ENCODE measurements at regions not wholly inside any gene's neighbourhood (a gene's known extent, or its start where the extent isn't known, plus 50 kb on each side); places are given as distances from the start of the nearest gene placed in this dataset.
"Not testable (repeated sequence)": the region's sequence is repeated elsewhere in the genome, so short reads cannot be mapped to it uniquely, and the experiment has no call there.

DNA sequence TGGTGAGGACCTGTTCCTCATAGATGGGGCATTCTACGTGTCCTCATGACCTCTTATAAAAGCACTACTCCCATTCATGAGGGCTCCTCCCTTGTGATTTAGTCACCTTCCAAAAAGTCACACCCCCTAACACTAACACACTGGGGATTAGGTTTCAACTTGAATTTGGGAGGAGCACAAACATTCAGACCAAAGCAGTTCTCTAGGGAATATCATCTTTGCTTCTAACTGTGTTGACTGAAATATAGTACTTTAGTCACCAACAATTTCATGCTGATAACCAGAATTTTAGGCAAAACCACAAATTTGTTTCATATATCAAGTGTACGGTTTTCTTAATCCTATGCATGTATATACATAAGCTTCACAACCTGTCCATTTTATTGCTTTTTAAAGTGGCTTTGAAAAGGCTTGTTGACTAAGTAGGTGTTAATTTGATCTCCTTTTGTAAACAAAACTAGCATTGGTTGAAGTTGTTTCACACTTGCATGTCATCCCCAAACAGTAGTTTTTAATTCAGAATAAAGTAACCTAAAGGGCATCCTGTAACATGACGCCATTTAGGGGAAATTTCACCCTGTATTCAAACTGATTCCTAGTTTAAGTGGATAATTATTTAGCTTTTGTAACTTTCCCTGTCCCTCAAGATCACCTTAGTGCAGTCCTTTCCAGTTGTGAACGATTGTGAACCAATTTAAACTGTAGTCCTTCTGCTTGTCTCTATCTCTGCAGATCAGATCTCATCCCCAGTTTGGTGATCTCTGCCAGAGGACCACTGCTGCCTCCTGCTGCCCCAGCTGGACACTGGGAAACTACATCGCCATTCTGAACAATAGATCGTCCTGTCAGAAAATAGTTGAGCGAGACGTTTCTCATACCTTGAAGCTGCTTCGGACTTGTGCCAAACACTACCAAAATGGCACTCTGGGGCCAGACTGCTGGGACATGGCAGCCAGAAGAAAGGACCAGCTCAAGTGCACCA, 141.1 kb downstream of the TLR5 start:
- DNase-seq: no peak

GRCh38 chr1:223003549-223003948, 139.5 kb downstream of the TLR5 start:
- no peak for DNase-seq

DNA sequence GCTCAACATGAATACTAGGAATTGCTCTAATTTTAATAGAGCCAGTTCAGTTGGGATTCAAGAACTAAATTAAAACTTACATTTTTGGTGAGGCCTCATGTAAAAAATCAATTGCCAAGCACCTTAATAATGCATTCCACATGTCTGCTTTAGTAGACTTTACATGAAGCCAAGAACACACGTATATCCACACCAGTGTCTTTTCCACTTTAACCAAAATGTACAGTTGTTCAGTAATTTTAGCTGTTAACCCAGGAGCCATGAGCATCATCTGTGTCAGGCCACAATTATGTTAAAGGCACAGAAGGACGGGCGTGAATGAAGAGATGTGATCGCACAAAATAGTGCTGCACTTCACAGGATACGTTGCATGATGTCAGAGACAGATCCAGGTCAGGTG, 136.7 kb downstream of the TLR5 start:
- DNase-seq: no peak

DNA sequence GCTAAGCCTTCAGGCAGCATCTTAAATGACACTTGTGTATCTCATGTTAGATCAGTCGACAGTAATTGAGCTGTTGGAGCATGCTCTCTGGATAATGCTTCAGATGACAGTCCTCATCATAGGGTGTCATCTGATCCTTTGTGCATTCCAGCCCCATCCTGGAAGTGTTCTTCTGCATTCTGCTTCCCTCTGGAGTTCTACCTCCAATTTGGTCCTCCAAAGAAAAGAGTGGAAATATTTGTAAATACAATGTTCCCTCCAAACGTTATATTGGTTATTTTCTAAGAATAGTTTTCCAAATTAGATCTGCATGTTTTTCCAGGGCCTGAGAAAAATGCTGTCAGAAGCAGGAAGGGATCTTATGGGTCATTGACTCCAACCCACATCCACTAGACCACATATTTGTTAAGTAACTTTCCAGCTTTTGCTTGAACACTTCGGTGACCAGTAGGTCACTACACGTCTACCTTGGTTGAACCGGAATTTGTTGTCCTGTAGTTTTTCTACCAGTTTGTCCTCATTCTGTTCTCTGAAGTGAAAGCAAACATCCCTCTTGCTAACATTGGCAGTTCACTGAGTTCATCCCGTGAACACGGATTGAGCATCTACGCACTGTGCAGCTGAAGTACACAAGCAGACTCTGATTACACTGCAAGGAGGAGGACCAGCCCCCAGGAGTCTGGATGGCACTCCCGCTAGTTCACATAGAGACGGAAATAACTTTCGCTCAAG, 136.0 kb downstream of the TLR5 start:
- DNase-seq: no peak

GRCh38 chr1:223007935-223008334, 135.1 kb downstream of the TLR5 start:
- DNase-seq: no peak

- no peak for DNase-seq
Measured at GRCh38 chr1:223008808-223009207, 134.2 kb downstream of the TLR5 start.

GRCh38 chr1:223009406-223009805, 133.6 kb downstream of the TLR5 start:
- DNase-seq: no peak

DNA sequence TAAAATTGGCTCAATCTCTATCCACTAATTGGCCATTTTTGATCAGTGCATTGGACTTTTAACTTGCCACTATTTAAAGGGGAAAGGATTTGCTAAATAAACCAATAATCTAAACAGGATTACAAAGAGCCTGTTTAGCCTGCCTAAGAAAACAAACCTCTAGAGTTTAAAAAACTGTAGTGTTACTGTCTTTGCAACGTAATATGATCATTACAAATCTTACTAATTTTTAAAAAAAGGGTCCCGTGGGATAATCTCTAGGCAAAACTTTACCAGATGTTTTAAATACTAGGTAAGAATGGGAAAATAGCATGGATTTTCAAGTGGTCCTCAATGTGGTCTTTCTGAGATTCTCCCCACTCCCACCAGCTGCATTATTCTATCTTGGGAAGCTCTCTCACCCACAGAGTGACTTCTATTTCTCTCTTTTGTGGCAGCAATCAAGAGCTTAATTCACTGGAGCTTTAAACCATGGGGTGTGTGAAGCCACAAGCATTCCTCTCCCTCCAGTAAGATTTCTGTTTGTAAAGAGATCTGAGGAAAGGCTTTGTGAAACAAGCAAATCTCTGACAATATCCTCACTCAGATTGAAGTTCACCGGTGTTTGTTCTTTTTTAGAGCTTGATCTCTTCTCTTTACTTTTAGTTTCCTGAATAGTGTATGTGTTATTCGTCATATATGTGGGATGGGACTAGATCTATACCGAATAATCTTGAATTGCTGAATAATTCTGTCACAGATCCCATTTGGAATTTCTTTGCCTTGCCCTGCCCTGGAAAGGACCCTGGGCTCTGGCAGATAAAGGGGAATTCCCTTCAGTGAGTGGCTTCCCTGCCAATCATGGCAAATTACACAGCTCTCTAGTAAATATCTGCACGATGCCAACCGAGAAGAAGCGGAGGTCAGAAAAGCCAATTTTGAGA, 132.2 kb downstream of the TLR5 start:
- DNase-seq: no peak

DNA sequence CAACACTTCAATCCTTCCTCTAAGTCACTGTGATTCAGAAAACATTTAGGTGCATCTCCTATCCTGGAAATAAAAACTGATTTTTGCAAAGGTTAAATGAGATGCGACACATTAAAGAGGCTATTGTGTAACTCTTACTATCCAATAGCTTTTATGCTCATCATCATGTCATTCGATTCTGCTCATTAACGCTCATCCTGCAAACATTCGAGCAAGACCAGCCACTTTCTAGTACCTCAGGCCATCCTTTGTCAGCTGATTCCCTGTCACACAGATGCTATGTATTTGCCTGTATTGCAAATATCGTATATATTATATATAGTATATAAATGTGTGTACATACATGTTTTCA, 131.6 kb downstream of the TLR5 start:
- DNase-seq: no peak

DNA sequence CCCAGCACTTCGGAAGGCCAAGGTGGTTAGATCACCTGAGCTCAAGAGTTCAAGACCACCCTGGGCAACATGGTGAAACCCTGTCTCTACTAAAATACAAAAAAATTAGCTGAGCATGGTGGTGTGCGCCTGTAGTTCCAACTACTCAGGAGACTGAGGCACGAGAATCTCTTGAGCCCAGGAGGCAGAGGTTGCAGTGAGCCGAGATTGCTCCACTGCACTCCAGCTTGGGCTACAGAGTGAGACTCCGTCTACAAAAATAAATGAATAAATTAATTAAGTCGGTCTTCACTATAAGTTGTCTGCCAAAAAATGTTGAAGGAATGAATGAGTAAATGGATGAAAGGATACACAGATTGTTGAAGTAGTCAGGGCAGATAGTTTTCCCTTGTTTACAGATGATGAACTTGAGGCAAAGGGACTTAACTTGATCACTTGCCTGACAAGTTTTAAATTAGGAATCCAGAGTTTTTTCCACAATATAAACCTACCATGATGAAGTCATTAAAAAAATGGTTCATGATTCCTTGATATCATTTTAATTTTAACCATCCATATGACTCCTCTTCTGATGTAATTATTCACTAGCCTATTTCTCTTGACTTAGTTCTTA, 130.8 kb downstream of the TLR5 start:
- DNase-seq: no peak

- no peak for DNase-seq
Measured at GRCh38 chr1:223012938-223013337, 130.1 kb downstream of the TLR5 start.

- DNase-seq: no peak
Measured at GRCh38 chr1:223014142-223014873, 128.7 kb downstream of the TLR5 start.

- DNase-seq: no peak
Measured at GRCh38 chr1:223016381-223016780, 126.7 kb downstream of the TLR5 start.

GRCh38 chr1:223016890-223017289, 126.2 kb downstream of the TLR5 start:
- no peak for DNase-seq

- DNase-seq: no peak
Measured at GRCh38 chr1:223017291-223017690, 125.8 kb downstream of the TLR5 start.

GRCh38 chr1:223018534-223018933, 124.5 kb downstream of the TLR5 start:
- no peak for DNase-seq

GRCh38 chr1:223019256-223019655, 123.8 kb downstream of the TLR5 start:
- DNase-seq: no peak

DNA sequence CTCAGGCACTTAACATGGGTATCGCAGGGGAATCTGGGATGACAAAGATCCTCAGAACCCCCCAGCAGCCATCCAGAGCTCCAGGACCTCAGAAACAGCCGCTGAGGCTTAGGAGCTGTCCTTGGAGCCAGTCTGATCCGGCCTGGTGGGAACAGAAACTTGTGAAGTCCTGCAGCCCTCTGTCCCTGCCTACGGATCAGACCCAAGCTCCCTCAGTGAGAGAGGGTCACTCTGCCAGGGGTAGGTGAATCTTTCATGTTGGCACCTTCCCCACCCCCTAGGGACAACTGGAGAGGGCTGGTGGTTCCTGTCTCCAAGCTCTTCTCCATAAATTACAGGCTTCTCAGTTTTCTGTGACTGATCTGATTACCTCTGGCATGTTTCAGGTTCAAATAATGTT, 122.3 kb downstream of the TLR5 start:
- no peak for DNase-seq

- DNase-seq: no peak
Measured at GRCh38 chr1:223022641-223023473, 120.2 kb downstream of the TLR5 start.

- no peak for DNase-seq
Measured at GRCh38 chr1:223023863-223024262, 119.2 kb downstream of the TLR5 start.

- not testable (repeated sequence) for DNase-seq
Measured at GRCh38 chr1:223024486-223024885, 118.6 kb downstream of the TLR5 start.

Data from stimulated activated CD4-positive, alpha-beta T cell treated with anti-CD3 and anti-CD28 coated beads, Interleukin-4, amount 100 ng/mL, for 4 hours (primary cell).